ENCODE measurements at regions not wholly inside any gene's neighbourhood (a gene's known extent, or its start where the extent isn't known, plus 50 kb on each side); places are given as distances from the start of the nearest gene placed in this dataset.

DNA sequence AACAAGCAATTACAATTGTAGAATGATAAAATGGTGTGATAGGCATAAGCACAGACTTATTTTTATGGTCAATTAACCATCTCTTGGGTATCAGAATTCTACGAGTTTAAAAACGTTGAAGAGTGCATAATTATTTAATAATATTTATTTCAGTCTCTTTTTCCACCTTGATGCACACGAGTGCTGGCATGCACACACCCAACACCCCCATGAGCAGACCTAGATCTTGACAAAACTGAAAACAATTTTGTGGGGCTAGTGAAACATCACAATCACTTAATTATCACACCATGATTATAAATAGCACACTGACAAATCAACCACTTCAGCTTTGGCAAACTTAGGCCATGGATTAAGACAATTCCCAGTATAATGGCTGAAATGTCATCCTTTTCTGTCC, 61.0 kb upstream of the RFC3 start:
- TF ChIP-seq, protein P1, sequence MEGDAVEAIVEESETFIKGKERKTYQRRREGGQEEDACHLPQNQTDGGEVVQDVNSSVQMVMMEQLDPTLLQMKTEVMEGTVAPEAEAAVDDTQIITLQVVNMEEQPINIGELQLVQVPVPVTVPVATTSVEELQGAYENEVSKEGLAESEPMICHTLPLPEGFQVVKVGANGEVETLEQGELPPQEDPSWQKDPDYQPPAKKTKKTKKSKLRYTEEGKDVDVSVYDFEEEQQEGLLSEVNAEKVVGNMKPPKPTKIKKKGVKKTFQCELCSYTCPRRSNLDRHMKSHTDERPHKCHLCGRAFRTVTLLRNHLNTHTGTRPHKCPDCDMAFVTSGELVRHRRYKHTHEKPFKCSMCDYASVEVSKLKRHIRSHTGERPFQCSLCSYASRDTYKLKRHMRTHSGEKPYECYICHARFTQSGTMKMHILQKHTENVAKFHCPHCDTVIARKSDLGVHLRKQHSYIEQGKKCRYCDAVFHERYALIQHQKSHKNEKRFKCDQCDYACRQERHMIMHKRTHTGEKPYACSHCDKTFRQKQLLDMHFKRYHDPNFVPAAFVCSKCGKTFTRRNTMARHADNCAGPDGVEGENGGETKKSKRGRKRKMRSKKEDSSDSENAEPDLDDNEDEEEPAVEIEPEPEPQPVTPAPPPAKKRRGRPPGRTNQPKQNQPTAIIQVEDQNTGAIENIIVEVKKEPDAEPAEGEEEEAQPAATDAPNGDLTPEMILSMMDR (IDR thresholded peaks at IDR 0.05; ENCODE audit: low read length) = no peak
- no peak for TF ChIP-seq EZH2 (optimal IDR thresholded peaks at IDR 0.05; ENCODE audit: low read depth, low read length)
- TF ChIP-seq EZH2phosphoT487 (IDR thresholded peaks at IDR 0.05; ENCODE audit: low read length) = no peak
